Immature natural killer cell (primary cell): ENCODE measurements at regions not wholly inside any gene's neighbourhood (a gene's known extent, or its start where the extent isn't known, plus 50 kb on each side); places are given as distances from the start of the nearest gene placed in this dataset.
A peak's percentile ranks its signal among the peaks of the same experiment; 100 is the strongest.
"Not testable (repeated sequence)": the region's sequence is repeated elsewhere in the genome, so short reads cannot be mapped to it uniquely, and the experiment has no call there.

Experiments used
- DNase-seq, 3 donors: peaks; one replicate each; pipeline ENCODE4 v3.0.0; 2022; ENCODE audit warnings: mixed read lengths in 1 of 3
- H3K27ac Mint-ChIP-seq, 6 donors: one replicate each; pipeline ENCODE4 v1.8.0; 2020; ENCODE audit warnings: mixed read lengths in 6 of 6, mild to moderate bottlenecking in 5 of 6, inconsistent platforms in 4 of 6, moderate library complexity in 3 of 6
- H3K27me3 Mint-ChIP-seq, 3 donors: one replicate each; pipeline ENCODE4 v1.8.0; 2020 to 2021; ENCODE audit warnings: low read depth in 3 of 3, mild to moderate bottlenecking in 3 of 3, mixed read lengths in 3 of 3, moderate library complexity in 3 of 3, inconsistent platforms in 1 of 3
- H3K36me3 Mint-ChIP-seq, 3 donors: one replicate each; pipeline ENCODE4 v1.8.0; 2020; ENCODE audit warnings: mixed read lengths in 3 of 3, inconsistent platforms in 2 of 3, mild to moderate bottlenecking in 2 of 3
- H3K4me1 Mint-ChIP-seq, 2 donors: one replicate each; pipeline ENCODE4 v1.8.0; 2020; ENCODE audit warnings: inconsistent platforms in 2 of 2, mild to moderate bottlenecking in 2 of 2, mixed read lengths in 2 of 2, moderate library complexity in 1 of 2
- H3K4me3 Mint-ChIP-seq, 5 donors: one replicate each; pipeline ENCODE4 v1.8.0; 2020; ENCODE audit warnings: mild to moderate bottlenecking in 5 of 5, mixed read lengths in 5 of 5, inconsistent platforms in 3 of 5, moderate library complexity in 3 of 5
- H3K9me3 Mint-ChIP-seq, 6 donors: one replicate each; pipeline ENCODE4 v1.8.0; 2020; ENCODE audit warnings: mild to moderate bottlenecking in 6 of 6, mixed read lengths in 6 of 6, inconsistent platforms in 4 of 6, moderate library complexity in 3 of 6

DNA sequence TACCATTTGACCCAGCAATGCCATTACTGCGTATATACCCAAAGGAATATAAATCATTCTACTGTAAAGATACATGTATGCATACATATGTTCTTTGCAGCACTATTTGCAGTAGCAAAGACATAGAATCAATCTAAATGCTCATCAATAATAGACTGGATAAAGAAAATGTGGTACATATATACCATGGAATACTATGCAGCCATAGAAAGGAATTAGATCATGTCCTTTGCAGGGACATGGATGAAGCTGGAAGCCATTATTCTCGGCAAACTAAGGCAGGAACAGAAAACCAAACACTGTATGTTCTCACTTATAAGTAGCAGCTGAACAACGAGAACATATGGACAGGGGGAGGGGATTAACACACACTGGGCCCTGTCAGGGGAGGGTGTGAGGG lies 54.8 kb upstream of the ZNF30 start:
- H3K4me3 Mint-ChIP-seq, H3K9me3 Mint-ChIP-seq, H3K36me3 Mint-ChIP-seq, DNase-seq, H3K27ac Mint-ChIP-seq, H3K27me3 Mint-ChIP-seq, H3K4me1 Mint-ChIP-seq: not testable (repeated sequence)

GRCh38 chr19:34867631-34868030 lies 59.1 kb upstream of the ZNF30 start:
- peaks cover 0 to 1% (median 0%) of the 10 kb centered on the region in 6 donors for H3K9me3 Mint-ChIP-seq
- DNase-seq: no peak
- H3K27me3 Mint-ChIP-seq: peaks cover 0 to 2% (median 0%) of the 10 kb centered on the region in 3 donors
- H3K27ac Mint-ChIP-seq: no peak overlapping the region
- no peak overlapping the region for H3K4me3 Mint-ChIP-seq
- H3K36me3 Mint-ChIP-seq: no peaks in the 10 kb centered on the region
- H3K4me1 Mint-ChIP-seq: no peaks in the 10 kb centered on the region

GRCh38 chr19:34865225-34865624 lies 61.5 kb upstream of the ZNF30 start:
- H3K4me1 Mint-ChIP-seq, H3K27me3 Mint-ChIP-seq, H3K9me3 Mint-ChIP-seq, H3K27ac Mint-ChIP-seq, H3K36me3 Mint-ChIP-seq, H3K4me3 Mint-ChIP-seq, DNase-seq: not testable (repeated sequence)

DNA sequence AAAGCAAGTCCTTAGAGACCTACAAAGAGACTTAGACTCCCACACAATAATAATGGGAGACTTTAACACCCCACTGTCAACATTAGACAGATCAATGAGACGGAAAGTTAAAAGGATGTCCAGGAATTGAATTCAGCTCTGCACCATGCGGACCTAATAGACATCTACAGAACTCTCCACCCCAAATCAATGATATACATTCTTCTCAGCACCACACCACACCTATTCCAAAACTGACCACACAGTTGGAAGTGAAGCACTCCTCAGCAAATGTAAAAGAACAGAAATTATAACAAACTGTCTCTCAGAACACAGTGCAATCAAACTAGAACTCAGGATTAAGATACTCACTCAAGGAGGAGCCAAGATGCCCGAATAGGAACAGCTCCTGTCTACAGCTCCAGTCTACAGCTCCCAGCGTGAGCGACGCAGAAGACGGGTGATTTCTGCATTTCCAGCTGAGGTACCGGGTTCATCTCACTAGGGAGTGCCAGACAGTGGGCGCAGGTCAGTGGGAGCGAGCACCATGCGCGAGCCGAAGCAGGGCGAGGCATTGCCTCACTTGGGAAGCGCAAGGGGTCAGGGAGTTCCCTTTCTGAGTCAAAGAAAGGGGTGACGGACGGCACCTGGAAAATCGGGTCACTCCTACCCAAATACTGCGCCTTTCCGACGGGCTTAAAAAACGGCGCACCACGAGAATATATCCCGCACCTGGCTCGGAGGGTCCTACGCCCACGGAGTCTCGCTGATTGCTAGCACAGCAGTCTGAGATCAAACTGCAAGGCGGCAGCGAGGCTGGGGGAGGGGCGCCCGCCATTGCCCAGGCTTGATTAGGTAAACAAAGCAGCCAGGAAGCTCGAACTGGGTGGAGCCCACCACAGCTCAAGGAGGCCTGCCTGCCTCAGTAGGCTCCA lies 66.6 kb upstream of the ZNF30 start:
- Mint-ChIP-seq H3K27ac (peak overlapping the region; percentile 92 to 98 (median 96)), H3K4me1 (peaks cover 37 to 47% of the 10 kb centered on the region in 2 donors), H3K36me3 (peaks cover 6 to 15% (median 10%) of the 10 kb centered on the region in 3 donors), H3K4me3 (peak overlapping the region; percentile 93 to 99 (median 98))
- H3K27me3 Mint-ChIP-seq, H3K9me3 Mint-ChIP-seq: not testable (repeated sequence)
- peak; percentile 35 to 40 (median 39) for DNase-seq

- Mint-ChIP-seq H3K4me1 (peaks cover 37 to 52% of the 10 kb centered on the region in 2 donors), H3K27ac (peak overlapping the region; percentile 92 to 98 (median 96)), H3K4me3 (peak overlapping the region; percentile 93 to 99 (median 98)), H3K36me3 (peaks cover 6 to 16% (median 10%) of the 10 kb centered on the region in 3 donors)
- not testable (repeated sequence) for DNase-seq, H3K9me3 Mint-ChIP-seq, H3K27me3 Mint-ChIP-seq
Measured at GRCh38 chr19:34859325-34859724, 67.4 kb upstream of the ZNF30 start.

DNA sequence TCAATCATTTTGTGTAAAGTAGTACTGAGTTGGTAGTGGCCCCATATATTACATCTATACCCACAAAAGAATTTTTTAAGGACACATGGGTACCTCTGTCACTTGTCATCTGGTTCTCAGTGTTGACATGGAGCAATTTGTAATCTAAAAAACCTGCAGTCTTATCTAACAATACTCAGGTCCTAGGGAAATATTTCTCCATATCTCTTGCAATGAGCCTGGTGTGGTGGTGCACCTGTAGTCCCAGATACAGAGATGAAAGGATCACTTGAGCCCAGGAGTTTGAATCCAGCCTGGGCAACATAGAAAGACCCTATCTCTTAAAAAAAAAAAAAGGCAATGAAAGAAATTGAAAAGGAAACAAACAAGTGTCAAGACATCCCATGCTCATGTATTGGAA lies 70.7 kb upstream of the ZNF30 start:
- DNase-seq: no peak
- Mint-ChIP-seq H3K9me3 (peaks cover 0 to 2% (median 0%) of the 10 kb centered on the region in 6 donors), H3K27ac (no peak overlapping the region), H3K4me1 (peaks cover 45 to 73% of the 10 kb centered on the region in 2 donors), H3K36me3 (peaks cover 6 to 26% (median 10%) of the 10 kb centered on the region in 3 donors), H3K27me3 (peaks cover 0 to 5% (median 0%) of the 10 kb centered on the region in 3 donors), H3K4me3 (no peak overlapping the region)

DNA sequence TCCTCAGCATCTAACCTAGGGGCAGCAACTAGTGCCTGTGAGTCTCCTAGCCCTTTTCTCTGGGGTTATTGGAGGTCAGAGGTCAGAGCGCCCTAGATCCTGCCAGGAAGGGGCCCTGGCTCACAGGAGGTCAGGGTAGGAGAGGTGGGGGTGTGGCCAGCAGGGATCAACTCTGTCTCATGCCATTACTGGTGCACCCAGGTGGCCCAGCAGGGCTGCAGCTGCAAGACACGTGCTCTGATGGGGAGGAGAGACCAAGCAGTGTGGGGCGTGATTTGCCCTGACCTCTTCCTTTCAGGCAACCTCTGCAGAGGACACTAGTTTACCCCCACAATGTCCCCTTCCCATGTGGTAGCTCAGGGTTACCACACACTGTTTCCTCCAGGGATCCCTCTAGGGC lies 73.3 kb upstream of the ZNF30 start:
- no peak for DNase-seq
- H3K27me3 Mint-ChIP-seq: peaks cover 0 to 2% (median 0%) of the 10 kb centered on the region in 3 donors
- no peak overlapping the region for H3K4me3 Mint-ChIP-seq
- H3K4me1 Mint-ChIP-seq: peaks cover 36 to 55% of the 10 kb centered on the region in 2 donors
- H3K27ac Mint-ChIP-seq: no peak overlapping the region
- H3K9me3 Mint-ChIP-seq: no peaks in the 10 kb centered on the region
- peaks cover 12 to 38% (median 20%) of the 10 kb centered on the region in 3 donors for H3K36me3 Mint-ChIP-seq

DNA sequence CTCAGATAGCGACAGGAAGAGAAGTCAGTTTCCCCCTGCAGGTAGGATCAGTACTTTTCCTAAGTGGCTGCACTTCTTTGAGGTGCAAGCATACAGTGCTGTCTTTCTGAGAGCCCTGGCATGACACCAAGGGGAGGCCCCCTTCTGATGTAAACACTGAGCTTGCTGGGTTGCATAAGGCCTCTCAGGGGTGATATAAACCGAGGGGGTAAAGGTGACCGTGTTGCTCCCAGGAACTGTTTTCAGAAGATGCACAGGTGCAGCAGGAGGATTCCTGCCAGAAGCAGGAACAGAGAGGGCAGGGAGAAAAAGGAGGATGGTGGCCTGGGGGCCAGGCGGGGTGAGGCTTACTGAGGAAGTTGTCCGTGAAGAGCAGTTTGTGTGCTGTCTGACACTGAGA lies 74.0 kb upstream of the ZNF30 start:
- H3K4me1 Mint-ChIP-seq: peaks cover 29 to 55% of the 10 kb centered on the region in 2 donors
- peaks cover 0 to 2% (median 0%) of the 10 kb centered on the region in 3 donors for H3K27me3 Mint-ChIP-seq
- no peak overlapping the region for H3K4me3 Mint-ChIP-seq
- no peak for DNase-seq
- no peaks in the 10 kb centered on the region for H3K9me3 Mint-ChIP-seq
- peak overlapping the region in 1 of 6 donors; percentile 30 for H3K27ac Mint-ChIP-seq
- peaks cover 15 to 44% (median 25%) of the 10 kb centered on the region in 3 donors for H3K36me3 Mint-ChIP-seq

- Mint-ChIP-seq H3K9me3 (no peaks in the 10 kb centered on the region), H3K4me1 (peaks cover 20 to 54% of the 10 kb centered on the region in 2 donors), H3K27me3 (peaks cover 0 to 2% (median 2%) of the 10 kb centered on the region in 3 donors), H3K36me3 (peaks cover 22 to 49% (median 24%) of the 10 kb centered on the region in 3 donors), H3K4me3 (no peak overlapping the region), H3K27ac (no peak overlapping the region)
- no peak for DNase-seq
Measured at GRCh38 chr19:34851277-34851804, 75.4 kb upstream of the ZNF30 start.

- H3K4me3 Mint-ChIP-seq: no peak overlapping the region
- H3K4me1 Mint-ChIP-seq: peaks cover 9 to 26% of the 10 kb centered on the region in 2 donors
Measured at GRCh38 chr19:34847393-34847792, 74.4 kb upstream of the ZNF599 start.

DNA sequence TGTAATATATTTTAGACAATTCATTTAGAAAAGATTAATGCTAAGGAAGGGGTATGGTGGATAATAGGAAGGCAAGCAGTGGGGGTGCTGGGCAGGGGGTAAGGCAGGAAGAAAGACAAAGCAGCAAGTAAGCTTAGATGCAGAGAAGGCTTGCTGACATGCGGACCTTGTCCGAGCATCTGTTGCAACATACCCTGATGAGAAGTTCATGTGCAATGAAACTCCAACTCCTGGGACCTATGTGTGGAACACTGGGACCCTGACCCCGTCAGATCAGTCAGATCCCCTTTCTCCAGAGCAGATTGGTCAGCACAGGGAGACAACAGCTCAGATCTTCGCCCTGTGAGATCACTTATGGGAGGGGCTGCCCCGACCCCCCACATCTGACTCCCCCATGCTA lies 71.3 kb upstream of the ZNF599 start:
- Mint-ChIP-seq H3K27me3 (peaks cover 0 to 2% (median 0%) of the 10 kb centered on the region in 3 donors), H3K4me3 (no peak overlapping the region), H3K4me1 (peaks cover 3 to 22% of the 10 kb centered on the region in 2 donors), H3K9me3 (no peaks in the 10 kb centered on the region), H3K36me3 (peaks cover 11 to 21% (median 17%) of the 10 kb centered on the region in 3 donors), H3K27ac (no peak overlapping the region)
- DNase-seq: no peak

More at GRCh38 chr19:34847393-34847792, 74.4 kb upstream of the ZNF599 start:
- Mint-ChIP-seq H3K27ac (peak overlapping the region in 1 of 6 donors; percentile 11), H3K36me3 (peaks cover 18 to 30% (median 22%) of the 10 kb centered on the region in 3 donors), H3K9me3 (no peaks in the 10 kb centered on the region), H3K27me3 (peaks cover 0 to 2% (median 2%) of the 10 kb centered on the region in 3 donors)
- DNase-seq: no peak

- H3K27ac Mint-ChIP-seq: no peak overlapping the region
- H3K4me3 Mint-ChIP-seq: no peak overlapping the region
Measured at GRCh38 chr19:34841780-34842179, 68.8 kb upstream of the ZNF599 start.

GRCh38 chr19:34838753-34839431 lies 65.9 kb upstream of the ZNF599 start:
- H3K36me3 Mint-ChIP-seq: no peaks in the 10 kb centered on the region
- H3K27ac Mint-ChIP-seq: peak overlapping the region in 2 of 6 donors; percentile 27 to 49
- no peaks in the 10 kb centered on the region for H3K9me3 Mint-ChIP-seq
- DNase-seq: peak in 1 of 3 donors; percentile 12
- H3K4me1 Mint-ChIP-seq: peaks cover 8 to 25% of the 10 kb centered on the region in 2 donors
- H3K4me3 Mint-ChIP-seq: peak overlapping the region in 2 of 5 donors; percentile 59 to 65
- H3K27me3 Mint-ChIP-seq: peaks cover 0 to 2% (median 0%) of the 10 kb centered on the region in 3 donors

More at GRCh38 chr19:34841780-34842179, 68.8 kb upstream of the ZNF599 start:
- Mint-ChIP-seq H3K4me1 (peaks cover 8 to 26% of the 10 kb centered on the region in 2 donors), H3K36me3 (peaks cover 0 to 3% (median 3%) of the 10 kb centered on the region in 3 donors), H3K9me3 (no peaks in the 10 kb centered on the region), H3K27me3 (peaks cover 0 to 2% (median 2%) of the 10 kb centered on the region in 3 donors)
- no peak for DNase-seq
